Ecto neural progenitor cell (in vitro differentiated cells): ENCODE measurements at regions not wholly inside any gene's neighbourhood (a gene's known extent, or its start where the extent isn't known, plus 50 kb on each side); places are given as distances from the start of the nearest gene placed in this dataset.
"Not testable (repeated sequence)": the region's sequence is repeated elsewhere in the genome, so short reads cannot be mapped to it uniquely, and the experiment has no call there.

ENCODE experiments used
- DNase-seq: peaks from one replicate; pipeline ENCODE4 v3.0.0-alpha.2; 2018; ENCODE audit warnings: low spot score

DNA sequence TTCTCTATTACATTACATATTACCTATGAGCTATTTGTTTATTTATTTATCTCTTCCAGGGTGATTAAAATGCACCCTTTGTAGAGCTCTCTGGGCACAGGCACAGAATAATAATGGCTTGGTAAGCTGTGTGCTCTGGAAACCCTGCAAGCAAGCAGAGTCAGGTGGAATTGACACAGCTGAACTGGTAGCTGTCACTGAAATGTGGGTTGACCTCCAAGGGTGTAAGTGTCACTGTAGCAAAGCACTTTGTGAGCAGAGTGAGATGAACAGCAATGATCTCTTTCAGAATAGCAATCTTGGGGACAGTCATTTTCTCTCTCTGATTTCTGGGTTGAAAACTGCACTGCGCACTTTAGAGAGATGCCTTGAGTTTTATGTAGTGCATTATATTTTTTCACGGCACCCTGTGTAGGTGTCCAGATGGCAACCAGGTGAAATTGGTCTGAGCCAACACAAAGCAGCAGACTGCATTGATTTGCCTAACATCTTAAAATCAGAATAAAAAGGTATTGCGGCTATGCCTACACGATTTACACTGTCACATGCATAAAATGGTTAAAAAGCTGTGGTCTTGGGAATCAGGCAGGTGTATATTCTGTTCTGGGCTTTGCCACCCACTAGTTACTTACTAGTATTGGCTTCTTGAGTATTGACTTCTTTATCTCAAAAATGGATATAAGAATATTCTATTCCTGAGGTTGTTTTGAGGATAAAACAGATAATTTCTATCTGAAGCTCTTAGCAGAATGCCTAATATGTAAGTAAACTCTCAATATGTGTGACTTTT, 450.3 kb downstream of the RAPGEF2 start:
- DNase-seq = no peak

DNA sequence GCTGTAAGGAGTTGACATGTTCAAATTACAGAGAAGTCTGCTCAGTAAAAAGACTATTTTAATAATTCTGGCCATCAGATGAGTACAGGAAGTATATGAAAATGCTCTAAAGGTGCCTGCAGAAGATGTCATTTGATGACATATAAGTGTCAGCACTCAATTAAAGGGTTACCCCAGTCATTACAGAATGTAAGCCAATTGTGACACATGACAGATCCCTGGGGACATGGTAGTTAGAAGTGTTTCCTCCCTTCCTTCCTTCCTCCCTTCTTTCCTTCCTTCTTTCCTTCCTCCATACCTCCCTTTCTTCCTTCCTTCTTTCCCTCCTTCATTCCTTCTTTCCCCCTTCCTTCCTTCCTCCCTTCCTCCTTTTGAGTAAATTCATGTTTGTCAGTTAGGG, 453.0 kb downstream of the RAPGEF2 start:
- DNase-seq = no peak

GRCh38 chr4:159562366-159562765, 459.5 kb downstream of the RAPGEF2 start:
- DNase-seq = no peak

- DNase-seq = no peak
Observed at GRCh38 chr4:159563257-159563656, 460.4 kb downstream of the RAPGEF2 start.

DNA sequence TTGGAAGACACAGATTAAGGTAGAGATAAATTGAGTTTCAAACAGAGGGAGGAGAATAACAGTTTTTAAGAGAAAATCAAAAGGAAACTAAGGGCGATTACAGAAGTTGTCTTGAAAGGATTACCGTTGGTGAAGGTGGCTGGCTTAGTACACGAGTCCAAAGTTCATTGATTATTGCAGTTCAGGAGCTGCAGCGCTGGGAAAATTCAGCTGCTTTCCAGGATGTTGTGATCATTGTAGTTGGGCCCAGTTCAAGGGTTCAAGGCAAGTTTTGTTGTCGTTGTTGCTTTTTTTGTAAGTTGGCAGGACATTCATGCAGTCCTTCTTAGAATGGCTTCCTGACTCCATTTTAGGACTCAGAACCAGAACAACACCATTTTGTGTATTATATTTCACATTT, 461.7 kb downstream of the RAPGEF2 start:
- no peak for DNase-seq

- no peak for DNase-seq
Observed at GRCh38 chr4:159566786-159567185, 463.9 kb downstream of the RAPGEF2 start.

GRCh38 chr4:159577241-159577640, 474.4 kb downstream of the RAPGEF2 start:
- no peak for DNase-seq

DNA sequence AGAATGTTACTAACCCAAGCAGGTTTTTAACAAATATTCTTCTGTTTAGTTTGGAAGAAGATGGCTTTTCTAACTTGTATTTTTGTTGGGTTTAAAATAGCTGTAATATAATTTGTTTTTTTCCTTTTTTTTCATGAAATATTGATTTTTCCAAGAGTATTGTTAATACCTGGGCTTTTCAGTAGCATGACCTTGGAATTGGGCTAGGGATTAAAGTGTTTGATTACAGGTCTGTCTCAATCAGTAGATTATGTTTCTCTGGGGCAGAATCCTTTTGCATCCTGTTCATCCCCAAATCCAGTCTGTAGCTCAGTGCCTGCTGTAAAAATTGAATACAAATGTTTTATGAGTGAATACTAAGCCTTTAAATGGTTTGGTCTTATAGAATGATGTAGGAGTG, 479.8 kb downstream of the RAPGEF2 start:
- no peak for DNase-seq

DNA sequence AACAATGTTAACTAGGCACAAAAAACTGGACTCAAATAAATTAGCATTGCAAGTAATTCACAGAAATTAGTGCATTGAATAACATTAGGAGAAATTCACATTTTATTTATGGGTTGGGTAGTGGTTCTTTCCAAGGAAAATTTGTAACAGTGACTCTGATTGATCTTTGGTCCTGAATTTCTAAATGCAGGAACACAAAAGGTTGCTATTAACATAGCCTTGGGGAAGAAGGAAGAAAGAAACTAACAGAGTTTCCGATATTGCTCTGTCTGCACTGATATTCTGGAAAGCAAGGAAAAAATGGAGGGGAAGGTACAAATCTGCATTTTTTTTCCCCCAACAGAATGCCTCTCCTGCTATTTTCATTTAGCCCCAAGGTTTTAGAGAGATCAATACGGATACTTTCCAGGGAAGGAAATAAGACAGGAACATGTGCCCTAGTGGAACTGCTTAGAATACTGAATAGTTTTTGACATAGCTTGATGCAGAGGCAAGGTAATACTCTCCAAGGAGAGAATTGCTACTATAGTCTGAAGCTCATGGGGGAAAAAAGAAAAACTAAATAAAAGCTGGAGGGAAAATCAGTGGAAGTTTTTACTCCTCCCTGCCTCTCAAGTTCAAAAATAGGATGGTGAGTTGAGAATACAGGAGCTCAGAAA, 490.1 kb downstream of the RAPGEF2 start:
- no peak for DNase-seq

GRCh38 chr4:159593681-159594080, 490.8 kb downstream of the RAPGEF2 start:
- DNase-seq = no peak

GRCh38 chr4:159594576-159594975, 491.7 kb downstream of the RAPGEF2 start:
- DNase-seq = no peak

DNA sequence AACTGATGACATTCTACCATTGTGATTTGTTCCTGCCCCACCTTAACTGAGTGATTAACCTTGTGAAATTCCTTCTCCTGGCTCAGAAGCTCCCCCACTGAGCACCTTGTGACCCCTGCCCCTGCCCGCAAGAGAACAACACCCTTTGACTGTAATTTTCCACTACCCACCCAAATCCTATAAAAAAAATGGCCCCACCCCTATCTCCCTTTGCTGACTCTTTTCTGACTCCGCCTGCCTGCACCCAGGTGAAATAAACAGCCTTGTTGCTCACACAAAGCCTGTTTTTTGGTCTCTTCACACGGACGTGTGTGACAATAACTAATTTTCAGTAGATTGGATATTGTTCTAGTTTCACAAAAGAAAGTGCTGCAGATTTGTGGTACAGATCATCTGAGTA, 492.2 kb downstream of the RAPGEF2 start:
- DNase-seq = not testable (repeated sequence)

DNA sequence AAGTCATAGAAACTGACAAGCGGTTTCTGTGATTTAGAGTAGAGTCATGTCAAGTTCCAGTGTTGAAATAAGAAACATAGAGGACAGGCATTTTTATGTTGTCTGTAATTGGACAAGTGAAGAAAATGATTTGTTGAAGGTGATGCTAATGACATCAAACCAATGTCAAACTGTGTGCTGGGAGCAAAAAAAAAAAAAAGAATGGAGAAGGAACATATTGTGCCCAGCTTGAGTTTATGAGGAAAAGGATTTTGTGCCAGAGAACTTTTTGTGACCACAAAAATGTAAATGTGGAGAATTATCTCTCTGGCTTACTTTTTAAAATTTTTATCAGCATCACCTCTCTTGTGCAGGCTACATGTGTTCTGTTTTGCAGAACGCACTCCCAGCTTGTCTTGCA, 495.7 kb downstream of the RAPGEF2 start:
- DNase-seq = no peak

GRCh38 chr4:159600061-159600460, 497.2 kb downstream of the RAPGEF2 start:
- no peak for DNase-seq

DNA sequence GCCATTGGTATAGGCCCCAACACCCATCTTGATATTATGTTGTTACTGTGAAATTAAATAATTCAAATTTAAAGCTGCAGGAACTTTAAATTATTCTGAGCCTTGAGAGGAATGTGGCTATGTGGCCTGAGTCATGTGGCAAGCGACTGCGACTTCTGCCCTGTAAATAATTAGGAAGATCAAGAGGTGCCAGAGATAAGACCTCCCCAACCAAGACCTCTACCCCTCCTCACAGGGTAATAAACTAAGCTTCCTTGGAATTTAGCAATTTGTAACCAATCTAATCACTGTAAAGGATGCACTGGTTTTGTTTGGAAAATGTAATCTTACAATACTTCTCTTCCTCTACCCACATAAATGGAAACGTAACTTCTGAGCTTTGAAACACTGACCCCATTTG, 501.9 kb downstream of the RAPGEF2 start:
- no peak for DNase-seq

DNA sequence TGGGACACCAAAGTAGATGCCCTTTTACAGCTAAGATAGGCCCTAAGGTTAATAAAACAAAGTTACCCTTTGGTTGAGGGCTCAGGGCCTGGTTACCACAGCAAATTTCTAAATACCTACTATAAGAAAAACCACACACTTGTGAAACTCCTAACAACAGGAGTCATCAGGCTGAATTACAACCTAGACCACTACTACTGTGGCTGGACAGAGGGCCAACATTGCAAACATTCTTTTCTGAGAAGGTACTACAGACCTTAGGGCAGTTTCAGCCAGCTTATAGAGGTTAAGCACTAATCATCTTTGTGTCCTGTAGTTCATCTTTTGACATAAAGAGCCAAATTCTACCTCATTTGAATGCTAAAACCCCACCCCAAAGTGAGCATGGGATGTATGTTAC, 504.0 kb downstream of the RAPGEF2 start:
- DNase-seq = no peak

DNA sequence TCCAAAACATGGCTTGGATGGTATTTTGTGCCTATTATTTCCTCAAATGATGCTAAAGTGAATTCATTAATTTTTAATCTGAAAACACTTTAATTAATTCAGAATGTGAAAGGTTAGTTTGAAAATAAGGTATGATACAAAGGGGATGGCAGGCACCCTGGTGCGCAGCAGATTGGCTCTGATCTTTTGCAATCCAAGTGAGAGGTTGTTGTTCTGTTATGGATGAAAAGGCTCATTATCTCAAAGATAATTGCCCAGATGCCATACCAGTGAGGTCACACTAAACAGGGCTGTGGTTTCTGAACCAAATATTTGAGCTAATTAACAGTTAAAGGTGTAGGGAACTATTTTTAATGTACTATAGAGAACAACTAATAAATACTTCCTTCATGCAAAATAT, 504.9 kb downstream of the RAPGEF2 start:
- DNase-seq = no peak

DNA sequence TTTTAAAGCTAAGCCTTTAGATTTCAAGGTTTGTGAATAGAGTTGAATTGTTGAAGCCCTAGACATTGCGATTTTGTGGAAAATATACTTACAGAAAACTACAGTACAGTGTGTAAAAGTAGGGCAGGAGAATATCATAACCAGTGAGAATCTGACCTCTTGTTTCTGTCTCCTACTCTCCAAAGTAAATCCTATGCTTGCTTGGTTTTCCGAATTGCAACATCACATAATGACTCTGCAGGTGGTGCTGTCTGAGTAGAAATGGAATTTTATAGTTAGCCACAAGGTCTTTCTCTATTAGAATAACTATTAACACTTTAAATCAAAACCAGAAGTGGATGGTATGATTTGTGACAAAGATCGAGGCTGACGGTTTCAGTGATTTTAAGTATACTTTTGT, 505.6 kb downstream of the RAPGEF2 start:
- no peak for DNase-seq

- DNase-seq = no peak
Observed at GRCh38 chr4:159632031-159632430, 529.2 kb downstream of the RAPGEF2 start.

GRCh38 chr4:159639671-159640323, 536.9 kb downstream of the RAPGEF2 start:
- no peak for DNase-seq

- no peak for DNase-seq
Observed at GRCh38 chr4:159649237-159649636, 546.4 kb downstream of the RAPGEF2 start.

GRCh38 chr4:159652871-159653270, 550.0 kb downstream of the RAPGEF2 start:
- no peak for DNase-seq

DNA sequence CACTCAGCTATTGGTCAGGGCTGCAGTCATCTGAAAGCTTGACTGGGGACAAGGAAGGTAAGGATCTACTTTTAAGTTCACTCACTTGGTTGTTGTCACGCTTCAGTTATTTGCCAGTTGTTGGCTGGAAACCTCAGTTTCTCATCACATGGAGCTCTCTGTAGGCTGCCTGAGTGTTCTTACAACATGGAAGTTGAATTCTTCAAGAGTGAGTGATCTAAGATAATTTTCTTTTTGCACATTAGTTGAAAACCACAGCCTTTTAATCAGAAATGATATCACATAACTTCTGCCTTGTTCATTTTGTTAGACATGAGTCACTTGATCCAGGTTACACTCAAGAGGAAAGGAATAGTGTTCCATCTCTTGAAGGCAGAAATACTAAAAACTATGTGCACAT, 552.7 kb downstream of the RAPGEF2 start:
- no peak for DNase-seq
